AML-193 (cell line): ENCODE measurements at regions not wholly inside any gene's neighbourhood (a gene's known extent, or its start where the extent isn't known, plus 50 kb on each side); places are given as distances from the start of the nearest gene placed in this dataset.
A peak's percentile ranks its signal among the peaks of the same experiment; 100 is the strongest.
"Not testable (repeated sequence)": the region's sequence is repeated elsewhere in the genome, so short reads cannot be mapped to it uniquely, and the experiment has no call there.

ENCODE experiments used
- DNase-seq, 2 experiments: peaks; one replicate each; lab custom pipeline; 2025; lab: John Stamatoyannopoulos, UW

GRCh38 chr1:203401199-203401877, 50.4 kb upstream of the FMOD start:
- no peak for DNase-seq

- DNase-seq = no peak
Measured at GRCh38 chr1:203402152-203402551, 51.2 kb upstream of the FMOD start.

DNA sequence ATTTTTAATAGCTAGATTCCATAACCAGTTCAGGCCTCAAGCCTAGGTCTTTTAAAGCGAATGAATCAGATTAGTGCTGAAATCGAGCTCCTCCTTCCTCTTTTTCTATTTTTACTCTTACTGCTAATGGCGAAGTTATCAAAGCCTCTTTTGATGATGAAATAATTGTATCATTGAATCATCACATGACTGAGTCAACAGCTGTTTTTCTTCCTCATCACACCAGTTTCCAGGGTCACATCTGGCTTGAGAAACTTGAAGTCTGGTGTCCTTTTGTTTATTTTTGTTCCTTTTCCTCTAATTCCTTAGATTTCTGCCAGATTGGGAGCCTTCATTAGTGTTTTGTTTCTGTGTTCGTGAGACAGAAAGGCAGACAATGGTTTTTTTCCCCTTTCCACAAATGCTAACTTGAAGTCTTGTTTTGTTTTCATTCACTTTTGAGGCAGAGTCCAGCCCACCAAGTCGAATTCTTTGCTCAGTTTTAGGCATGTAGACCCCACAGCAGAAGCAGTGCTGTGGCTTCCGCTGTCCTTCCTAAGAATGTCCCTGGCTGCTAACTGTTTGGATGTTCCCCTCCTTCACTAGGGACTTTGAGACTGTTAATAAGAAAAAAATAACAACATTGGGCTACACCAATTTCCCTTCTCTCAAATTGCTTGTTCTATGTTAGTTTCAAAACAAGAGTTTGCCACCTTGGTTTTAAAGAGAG, 51.9 kb upstream of the FMOD start:
- peak; percentile 69 to 83 for DNase-seq

- no peak for DNase-seq
Measured at GRCh38 chr1:203403586-203403985, 52.7 kb upstream of the FMOD start.

GRCh38 chr1:203404546-203404945, 53.6 kb upstream of the FMOD start:
- no peak for DNase-seq

- no peak for DNase-seq
Measured at GRCh38 chr1:203405703-203406438, 54.9 kb upstream of the FMOD start.

GRCh38 chr1:203406446-203407045, 55.6 kb upstream of the FMOD start:
- DNase-seq = no peak

DNA sequence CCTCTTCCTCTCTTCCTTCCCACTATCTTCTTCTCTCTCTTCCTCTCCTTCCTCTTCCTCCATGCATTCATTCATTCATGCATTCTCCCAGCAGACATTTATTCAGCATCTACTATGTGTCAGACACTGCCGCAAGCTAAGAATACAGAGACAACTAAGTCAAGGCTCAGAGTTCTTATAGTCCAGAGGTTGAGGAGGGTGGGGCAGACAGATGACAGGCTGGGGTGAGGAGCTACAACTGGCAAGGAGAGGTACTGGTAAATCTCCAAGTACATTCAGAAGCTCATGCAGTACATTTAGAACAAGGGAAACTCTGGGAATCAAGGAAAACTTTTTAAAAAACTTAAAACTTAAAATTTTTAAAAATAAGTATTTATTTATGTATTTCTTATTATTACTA, 56.4 kb upstream of the FMOD start:
- no peak for DNase-seq

DNA sequence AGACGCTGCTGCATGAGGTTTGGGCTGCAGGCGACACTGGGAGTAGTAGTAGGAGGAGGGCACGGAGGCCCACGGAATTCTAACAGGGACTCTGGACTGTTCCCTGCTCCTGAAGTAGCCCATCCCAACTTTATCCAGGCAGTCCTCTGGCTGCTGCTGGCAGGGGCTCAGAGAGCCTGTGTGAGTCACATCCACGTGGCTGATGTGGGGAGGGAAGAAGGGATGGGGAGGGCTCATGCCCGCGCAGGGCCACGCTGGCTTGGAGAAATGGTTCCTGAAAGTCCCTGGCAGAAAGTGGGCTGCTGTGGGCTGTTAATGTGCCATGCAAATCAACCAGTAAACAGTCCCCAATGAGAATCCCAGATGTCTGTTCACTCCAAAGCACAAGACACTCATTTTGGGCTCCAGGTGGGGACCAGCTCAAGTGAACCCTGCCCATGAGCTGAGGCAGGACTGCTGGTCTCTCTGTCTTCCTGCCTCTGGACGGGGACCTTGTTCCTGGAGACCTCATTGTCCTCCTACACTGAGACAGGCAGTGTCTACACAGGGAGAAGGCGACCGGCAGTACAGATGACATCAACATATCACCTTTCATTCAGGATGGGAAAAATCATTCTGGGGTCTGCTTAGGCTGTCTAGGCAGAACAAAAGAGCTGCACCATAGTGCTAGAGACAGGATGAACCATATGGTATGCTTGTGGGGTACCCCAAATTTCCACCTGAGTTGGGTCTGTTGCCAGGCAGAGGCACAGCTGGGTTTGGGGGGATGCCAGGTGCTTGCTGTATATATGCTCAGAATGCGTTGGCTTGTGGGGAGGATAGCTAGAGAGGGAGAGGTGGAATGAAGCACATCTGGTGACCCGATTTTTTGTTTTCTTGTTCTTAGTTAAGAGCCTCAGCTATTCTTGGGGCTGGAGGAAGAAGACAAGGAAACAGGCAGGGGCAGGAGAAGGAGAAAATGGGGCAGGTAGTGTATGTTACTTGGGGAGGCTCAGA, 57.9 kb upstream of the FMOD start:
- no peak for DNase-seq

- DNase-seq = no peak
Measured at GRCh38 chr1:203410182-203410900, 59.4 kb upstream of the FMOD start.

DNA sequence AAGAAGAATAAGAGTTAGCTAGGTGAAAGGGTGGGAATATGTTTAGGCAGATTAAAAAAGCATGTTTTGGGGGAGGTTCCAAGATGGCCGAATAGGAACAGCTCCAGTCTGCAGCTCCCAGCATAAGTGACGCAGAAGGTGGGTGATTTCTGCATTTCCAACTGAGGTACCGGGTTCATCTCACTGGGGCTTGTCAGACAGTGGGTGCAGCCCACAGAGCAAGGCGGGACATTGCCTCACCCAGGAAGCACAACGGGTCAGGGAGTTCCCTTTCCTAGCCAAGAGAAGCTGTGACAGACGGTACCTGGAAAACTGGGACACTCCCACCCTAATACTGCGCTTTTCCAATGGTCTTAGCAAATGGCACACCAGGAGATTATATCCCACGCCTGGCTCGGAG, 60.5 kb upstream of the FMOD start:
- not testable (repeated sequence) for DNase-seq

- DNase-seq = no peak
Measured at GRCh38 chr1:203419558-203419957, 56.0 kb upstream of the PRELP start.

DNA sequence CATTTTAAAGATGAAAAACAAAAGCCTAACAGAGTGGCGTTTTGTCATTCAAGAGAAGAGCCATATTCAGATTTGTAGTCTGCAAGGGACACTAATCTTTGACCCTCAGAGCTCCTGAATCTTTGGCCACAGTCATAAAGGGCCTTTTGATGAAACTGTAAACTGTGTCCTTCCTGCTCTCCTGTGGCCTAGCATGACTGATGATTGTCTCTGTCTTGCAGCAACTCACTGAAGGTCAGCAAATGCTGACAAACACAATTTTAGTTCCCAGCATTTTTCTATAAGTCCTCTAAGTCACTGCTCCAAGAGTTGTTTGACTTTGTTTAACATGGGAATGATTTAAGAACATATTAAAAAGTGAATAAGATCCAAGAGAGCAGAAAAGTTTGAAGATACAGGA, 55.3 kb upstream of the PRELP start:
- DNase-seq = no peak

DNA sequence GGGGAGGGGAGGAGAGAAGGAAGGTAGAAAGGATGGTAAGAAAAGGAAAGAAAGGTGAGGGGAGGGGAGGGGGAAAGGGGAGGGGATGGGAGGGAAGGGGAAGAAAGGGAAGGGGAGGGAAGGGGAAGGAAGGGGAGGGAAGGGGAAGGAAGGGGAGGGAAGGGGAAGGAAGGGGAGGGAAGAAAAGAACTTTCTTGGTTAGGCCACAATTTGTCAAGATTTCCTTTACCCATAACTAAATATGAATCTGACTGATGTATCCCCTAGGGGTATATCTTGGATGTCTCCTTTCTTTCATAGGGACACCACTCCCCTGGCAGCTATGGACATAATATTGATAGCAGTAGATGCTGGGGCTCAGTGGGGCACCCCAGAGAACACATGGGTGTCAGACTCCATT, 54.4 kb upstream of the PRELP start:
- no peak for DNase-seq

GRCh38 chr1:203422116-203422515, 53.5 kb upstream of the PRELP start:
- DNase-seq = no peak

DNA sequence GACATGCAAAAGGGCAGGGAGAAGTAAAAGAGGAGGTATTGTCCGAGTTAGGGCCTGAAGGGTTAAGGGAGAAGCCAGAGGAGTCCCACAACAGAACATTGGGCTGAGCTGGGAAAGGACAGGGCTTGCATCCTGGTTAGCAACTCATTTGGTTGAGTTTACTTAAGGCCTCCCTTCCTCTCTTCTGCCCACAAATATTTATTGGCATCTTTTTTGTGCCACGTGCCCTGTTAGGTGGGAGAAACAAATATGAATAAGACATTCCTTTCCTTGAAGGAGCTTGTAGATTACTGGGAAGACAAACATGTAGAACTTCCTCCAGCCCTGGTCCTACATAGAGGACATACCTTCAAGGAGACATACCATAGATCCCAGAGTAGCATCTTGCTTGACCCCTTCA, 53.0 kb upstream of the PRELP start:
- no peak for DNase-seq

GRCh38 chr1:203424285-203424684, 51.3 kb upstream of the PRELP start:
- DNase-seq = no peak

GRCh38 chr1:203424861-203425662, 50.5 kb upstream of the PRELP start:
- DNase-seq = no peak

- no peak for DNase-seq
Measured at GRCh38 chr1:203425663-203425975, 50.0 kb upstream of the PRELP start.
